Hepatocyte (in vitro differentiated cells): ENCODE measurements at regions not wholly inside any gene's neighbourhood (a gene's known extent, or its start where the extent isn't known, plus 50 kb on each side); places are given as distances from the start of the nearest gene placed in this dataset.

Source experiments
- EZH2 ChIP-seq: fragments of 200-600 bp; sonication (generic); IDR thresholded peaks from 2 replicates; pipeline ENCODE4 v1.6.1; 2016; ENCODE audit warnings: antibody characterized with exemption, mild to moderate bottlenecking, borderline replicate concordance
- EZH2phosphoT487 ChIP-seq: fragments of 200-600 bp; sonication (generic); IDR thresholded peaks from one replicate; pipeline ENCODE4 v1.6.1; 2018; ENCODE audit warnings: antibody characterized with exemption, mild to moderate bottlenecking, low read depth, moderate library complexity; ENCODE audit not compliant: unreplicated experiment, severe bottlenecking
- TF ChIP-seq, protein P1 (sequence below): fragments of 200-600 bp; sonication (generic); IDR thresholded peaks from 2 replicates; pipeline ENCODE4 v1.5.1; 2016; ENCODE audit warnings: antibody characterized with exemption, mild to moderate bottlenecking; ENCODE audit not compliant: poor library complexity

DNA sequence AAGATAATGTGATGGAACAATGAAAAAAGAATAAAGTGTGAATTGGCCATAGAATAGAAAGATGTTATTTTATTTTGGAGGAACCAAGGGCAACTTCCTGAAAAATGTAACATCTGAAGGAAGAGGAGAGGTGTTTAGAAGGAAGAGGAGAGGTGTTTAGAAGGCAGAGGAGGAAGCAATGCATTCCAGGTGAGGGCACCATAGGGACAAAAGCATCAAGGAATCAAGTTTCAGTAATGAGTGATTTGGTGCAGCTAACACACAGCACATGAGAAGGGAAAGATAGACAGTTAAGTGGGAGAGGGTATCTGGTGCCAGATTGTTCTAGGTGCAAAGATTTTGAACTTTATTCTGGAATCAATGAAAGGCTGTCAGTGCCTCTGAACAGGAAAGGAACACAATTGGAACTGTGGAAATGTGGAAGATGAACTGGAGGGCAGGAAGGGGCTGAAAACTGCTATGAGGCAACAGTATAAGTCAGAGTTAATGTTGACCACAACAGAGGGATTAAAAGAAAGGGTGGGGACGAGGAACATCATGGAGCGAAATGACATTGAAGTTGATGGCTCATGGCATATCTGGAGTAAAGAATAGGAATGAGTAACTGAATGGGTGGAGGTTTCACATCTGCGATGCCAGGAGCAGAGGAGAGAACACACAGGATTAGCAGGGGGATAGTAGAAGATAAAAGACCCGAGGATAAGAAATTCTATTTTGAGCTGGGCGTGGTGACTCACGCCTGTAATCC, 326.6 kb downstream of the LRIG3 start:
- TF ChIP-seq, protein P1, sequence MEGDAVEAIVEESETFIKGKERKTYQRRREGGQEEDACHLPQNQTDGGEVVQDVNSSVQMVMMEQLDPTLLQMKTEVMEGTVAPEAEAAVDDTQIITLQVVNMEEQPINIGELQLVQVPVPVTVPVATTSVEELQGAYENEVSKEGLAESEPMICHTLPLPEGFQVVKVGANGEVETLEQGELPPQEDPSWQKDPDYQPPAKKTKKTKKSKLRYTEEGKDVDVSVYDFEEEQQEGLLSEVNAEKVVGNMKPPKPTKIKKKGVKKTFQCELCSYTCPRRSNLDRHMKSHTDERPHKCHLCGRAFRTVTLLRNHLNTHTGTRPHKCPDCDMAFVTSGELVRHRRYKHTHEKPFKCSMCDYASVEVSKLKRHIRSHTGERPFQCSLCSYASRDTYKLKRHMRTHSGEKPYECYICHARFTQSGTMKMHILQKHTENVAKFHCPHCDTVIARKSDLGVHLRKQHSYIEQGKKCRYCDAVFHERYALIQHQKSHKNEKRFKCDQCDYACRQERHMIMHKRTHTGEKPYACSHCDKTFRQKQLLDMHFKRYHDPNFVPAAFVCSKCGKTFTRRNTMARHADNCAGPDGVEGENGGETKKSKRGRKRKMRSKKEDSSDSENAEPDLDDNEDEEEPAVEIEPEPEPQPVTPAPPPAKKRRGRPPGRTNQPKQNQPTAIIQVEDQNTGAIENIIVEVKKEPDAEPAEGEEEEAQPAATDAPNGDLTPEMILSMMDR = no peak
- TF ChIP-seq EZH2 = no peak
- TF ChIP-seq EZH2phosphoT487 = no peak
